Activated CD4-positive, alpha-beta T cell treated with anti-CD3 and anti-CD28 coated beads for 24 hours (primary cell): ENCODE measurements at regions not wholly inside any gene's neighbourhood (a gene's known extent, or its start where the extent isn't known, plus 50 kb on each side); places are given as distances from the start of the nearest gene placed in this dataset.

ENCODE experiments used
- DNase-seq, 2 donors: peaks; one replicate each; pipeline ENCODE4 v3.0.0-alpha.2; 2020; ENCODE audit warnings: low read depth in 2 of 2

- no peak for DNase-seq
Observed at GRCh38 chr4:60134099-60134498, 1066.0 kb upstream of the ADGRL3 start.

- DNase-seq: no peak
Observed at GRCh38 chr4:60155088-60155487, 1045.0 kb upstream of the ADGRL3 start.

- DNase-seq: no peak
Observed at GRCh38 chr4:60173103-60173502, 1027.0 kb upstream of the ADGRL3 start.

DNA sequence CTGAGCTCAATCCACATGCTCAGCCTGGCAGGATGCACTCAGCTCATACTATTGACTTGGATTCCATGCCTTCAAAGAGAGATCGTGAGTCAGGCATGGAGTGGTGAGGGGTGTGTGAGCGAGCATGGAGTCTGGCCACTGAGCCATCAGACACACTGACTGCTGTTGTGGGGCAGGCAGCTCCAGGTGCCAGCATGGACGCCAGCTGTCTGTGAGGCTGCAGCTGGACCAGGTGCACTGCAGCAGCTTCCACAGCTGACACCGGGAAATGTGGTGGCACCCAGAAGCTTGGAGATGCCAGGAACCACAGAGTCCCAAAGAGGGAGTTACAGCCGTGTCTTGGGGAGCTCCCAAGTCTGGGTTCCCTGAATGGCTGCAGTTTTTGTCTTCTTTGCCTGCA, 1026.4 kb upstream of the ADGRL3 start:
- DNase-seq: no peak

GRCh38 chr4:60175241-60175640, 1024.9 kb upstream of the ADGRL3 start:
- DNase-seq: no peak

GRCh38 chr4:60187428-60187827, 1012.7 kb upstream of the ADGRL3 start:
- DNase-seq: no peak

- DNase-seq: no peak
Observed at GRCh38 chr4:60189286-60189685, 1010.8 kb upstream of the ADGRL3 start.

GRCh38 chr4:60194214-60194613, 1005.9 kb upstream of the ADGRL3 start:
- no peak for DNase-seq

GRCh38 chr4:60195256-60195655, 1004.9 kb upstream of the ADGRL3 start:
- DNase-seq: no peak

GRCh38 chr4:60201052-60201673, 999.0 kb upstream of the ADGRL3 start:
- DNase-seq: peak; percentile 3 to 12

DNA sequence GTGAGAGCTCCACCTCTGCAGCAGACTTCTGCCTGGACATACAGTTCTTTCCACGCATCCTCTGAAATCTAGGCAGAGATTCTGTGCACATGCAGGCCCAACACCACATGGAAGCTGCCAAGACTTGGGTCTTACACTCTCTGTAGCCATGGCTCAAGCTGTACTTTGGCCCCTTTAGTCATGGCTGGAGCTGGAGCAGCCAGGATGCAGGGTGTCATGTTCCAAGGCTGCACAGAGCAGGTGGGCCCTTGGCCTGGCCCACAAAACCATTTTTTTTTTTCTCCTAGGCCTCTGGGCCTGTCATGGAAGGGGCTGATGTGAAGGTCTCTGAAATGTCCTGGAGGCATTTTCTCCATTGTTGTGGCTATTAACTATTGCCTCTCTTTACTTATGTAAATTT, 990.5 kb upstream of the ADGRL3 start:
- DNase-seq: no peak

DNA sequence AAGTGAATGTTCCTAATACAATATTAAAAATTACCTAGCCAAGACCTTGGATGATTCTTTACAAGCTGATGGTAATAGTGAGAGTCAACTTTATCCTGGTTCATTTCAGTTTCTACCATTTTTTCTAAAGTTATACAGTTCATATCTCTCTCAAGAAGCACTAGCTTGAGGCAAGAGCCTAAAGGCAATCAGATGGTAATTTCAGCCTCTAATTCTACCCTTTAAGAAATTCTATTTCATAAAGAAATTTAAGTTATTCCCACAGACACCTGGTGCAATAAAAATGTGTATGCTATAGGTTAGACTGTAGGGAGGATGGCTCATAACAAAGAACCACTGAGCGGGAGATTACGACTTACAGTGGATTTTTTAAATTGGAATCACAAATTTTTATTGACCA, 984.2 kb upstream of the ADGRL3 start:
- DNase-seq: no peak

GRCh38 chr4:60216752-60217151, 983.4 kb upstream of the ADGRL3 start:
- no peak for DNase-seq

- no peak for DNase-seq
Observed at GRCh38 chr4:60221866-60222265, 978.3 kb upstream of the ADGRL3 start.

- no peak for DNase-seq
Observed at GRCh38 chr4:60223208-60223923, 976.8 kb upstream of the ADGRL3 start.

DNA sequence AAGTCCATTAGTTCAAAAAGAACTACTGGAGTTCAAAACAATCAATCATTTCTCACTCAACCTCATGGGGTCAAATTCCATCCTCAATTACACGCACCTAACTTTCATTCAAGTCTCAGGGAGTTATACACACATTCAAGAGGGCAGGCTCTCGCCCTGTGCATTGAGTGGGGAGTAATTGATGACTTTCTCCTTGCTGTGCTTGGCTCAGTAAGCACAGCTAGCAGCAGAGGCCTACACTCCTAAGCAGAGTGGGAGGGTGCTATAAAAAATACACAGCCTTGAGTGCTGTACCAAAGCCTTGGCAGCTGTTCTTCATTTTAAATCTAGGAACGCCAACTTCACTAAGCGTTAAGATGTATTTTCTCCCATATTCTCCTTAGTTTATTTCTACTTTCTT, 958.3 kb upstream of the ADGRL3 start:
- no peak for DNase-seq

- no peak for DNase-seq
Observed at GRCh38 chr4:60249784-60250183, 950.3 kb upstream of the ADGRL3 start.

DNA sequence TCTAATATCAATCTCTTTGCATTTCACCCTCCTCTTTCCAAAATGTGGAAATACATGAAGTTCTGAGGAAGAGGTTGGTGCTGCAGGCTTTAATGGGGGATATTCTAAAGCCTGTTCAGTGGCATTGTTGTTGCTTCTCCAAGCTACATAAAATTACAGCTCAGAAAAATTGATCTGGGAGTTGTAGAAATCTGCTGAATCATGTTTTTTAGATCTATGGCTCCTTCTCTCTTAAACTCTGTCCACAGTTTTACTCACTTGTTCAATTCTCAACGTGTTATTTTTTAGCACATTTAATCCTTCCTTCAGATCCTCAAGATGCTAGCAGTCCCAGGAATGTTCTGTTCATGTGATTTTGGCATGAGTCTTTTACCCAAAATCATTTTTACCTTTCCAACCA, 949.5 kb upstream of the ADGRL3 start:
- no peak for DNase-seq

DNA sequence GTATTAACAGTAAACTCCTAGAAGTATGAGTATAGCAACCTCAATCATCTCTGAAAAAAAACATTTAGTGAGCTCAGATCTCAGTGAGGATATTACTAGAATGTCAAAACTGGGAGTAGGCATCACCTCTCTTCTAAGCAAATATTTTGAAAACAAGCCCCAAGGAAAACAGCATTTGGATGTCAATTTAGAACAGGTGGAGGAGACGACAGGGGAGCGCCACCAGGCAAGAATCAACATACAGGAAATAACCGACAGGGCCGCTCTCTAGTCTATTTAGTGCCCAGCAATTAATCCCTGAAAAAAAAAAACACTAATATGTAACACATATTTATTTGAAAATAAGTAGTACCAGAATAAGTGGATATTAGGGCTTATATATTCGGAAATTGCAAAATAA, 940.3 kb upstream of the ADGRL3 start:
- DNase-seq: no peak

- DNase-seq: no peak
Observed at GRCh38 chr4:60266505-60266904, 933.6 kb upstream of the ADGRL3 start.

GRCh38 chr4:60296386-60296785, 903.7 kb upstream of the ADGRL3 start:
- no peak for DNase-seq

DNA sequence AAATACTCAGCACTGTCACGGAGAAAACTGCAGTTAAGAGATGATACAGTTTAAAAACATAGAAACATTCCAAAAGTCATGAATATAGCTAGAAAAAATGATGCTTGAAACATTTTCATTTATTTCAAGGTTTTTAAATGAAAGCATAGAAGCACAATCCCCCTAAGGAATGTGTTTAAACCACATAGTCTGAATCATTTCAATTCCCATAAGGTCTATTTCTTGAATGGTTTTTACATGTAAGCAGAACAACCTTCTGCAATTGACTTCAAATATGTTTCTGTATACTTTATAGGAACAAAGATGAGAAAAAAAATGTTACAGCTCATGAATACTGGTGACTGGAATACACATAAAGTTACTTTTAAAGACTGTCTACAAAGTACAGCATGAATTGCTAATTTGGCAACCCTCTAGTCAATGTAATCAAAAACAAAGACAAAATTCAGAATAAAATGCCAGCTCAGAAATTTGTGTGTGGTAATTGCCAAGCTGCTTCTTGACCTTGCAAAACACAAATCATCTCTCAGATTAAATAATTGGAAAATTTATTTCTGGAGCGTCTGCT, 886.4 kb upstream of the ADGRL3 start:
- DNase-seq: no peak

DNA sequence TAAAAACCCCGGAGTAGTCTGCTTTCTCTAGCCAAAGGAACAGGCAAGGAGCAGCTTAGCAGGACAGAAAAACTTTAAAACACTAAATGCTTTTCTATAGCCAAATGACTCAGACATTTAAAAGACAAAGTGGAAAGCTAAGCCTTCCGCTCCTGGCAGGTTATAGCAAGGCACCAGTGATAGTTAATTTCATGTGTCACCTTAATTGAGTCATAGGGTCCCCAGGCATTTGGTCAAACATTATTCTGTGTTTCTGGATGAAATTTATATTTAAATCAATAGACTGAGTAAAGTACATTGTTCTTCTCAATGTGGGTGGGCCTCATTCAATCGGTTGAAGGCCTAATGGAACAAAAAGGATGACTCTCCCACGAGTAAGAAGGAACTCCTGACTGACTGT, 885.7 kb upstream of the ADGRL3 start:
- no peak for DNase-seq
